Effector memory CD8-positive, alpha-beta T cell (primary cell): ENCODE measurements at regions not wholly inside any gene's neighbourhood (a gene's known extent, or its start where the extent isn't known, plus 50 kb on each side); places are given as distances from the start of the nearest gene placed in this dataset.

Experiments
- ATAC-seq: fragments of 150-1000 bp; cut with Tn5 transposase; replicated peaks from 2 replicates; pipeline ENCODE4 v1.10.0; 2021; ENCODE audit warnings: mild to moderate bottlenecking, moderate library complexity
- DNase-seq, 3 experiments: peaks; one replicate each; pipeline ENCODE4 v3.0.0; 2021
- H3K27ac Mint-ChIP-seq, 2 donors: one replicate each; pipeline ENCODE4 v1.8.0; 2022; ENCODE audit warnings: mild to moderate bottlenecking in 2 of 2, mixed read lengths in 2 of 2, moderate library complexity in 2 of 2
- H3K27me3 Mint-ChIP-seq, 2 donors: one replicate each; pipeline ENCODE4 v1.8.0; 2022; ENCODE audit warnings: mixed read lengths in 2 of 2
- H3K36me3 Mint-ChIP-seq: one replicate; pipeline ENCODE4 v1.8.0; 2022; ENCODE audit warnings: mild to moderate bottlenecking, moderate library complexity, mixed read lengths; ENCODE audit not compliant: insufficient read depth
- H3K4me1 Mint-ChIP-seq, 2 donors: one replicate each; pipeline ENCODE4 v1.8.0; 2022; ENCODE audit warnings: low read depth in 2 of 2, mixed read lengths in 2 of 2
- H3K4me3 Mint-ChIP-seq, 2 donors: one replicate each; pipeline ENCODE4 v1.8.0; 2022; ENCODE audit warnings: mild to moderate bottlenecking in 2 of 2, mixed read lengths in 2 of 2, moderate library complexity in 2 of 2
- H3K9me3 Mint-ChIP-seq, 2 donors: one replicate each; pipeline ENCODE4 v1.8.0; 2022; ENCODE audit warnings: mixed read lengths in 2 of 2

DNA sequence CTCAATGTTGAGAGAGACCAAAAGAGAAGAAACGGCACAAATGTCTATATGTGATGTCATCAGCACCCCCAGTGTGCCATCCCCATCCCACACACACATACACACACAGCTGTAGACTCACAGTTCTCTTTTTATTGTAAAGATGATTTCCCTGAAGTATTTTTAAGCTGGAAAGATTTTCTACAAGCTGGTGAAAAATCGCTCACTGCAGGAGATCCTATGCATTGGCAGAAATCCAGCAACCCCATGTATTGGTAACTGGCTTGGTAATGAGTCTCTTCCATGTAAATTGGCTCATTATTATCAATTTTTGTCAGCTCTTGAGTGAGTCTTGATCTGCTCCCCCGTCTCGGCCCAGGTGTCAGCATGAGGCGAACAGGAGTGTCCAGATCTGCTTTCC, 107.1 kb upstream of the UQCRFS1 start:
- Mint-ChIP-seq H3K27me3 (peaks cover 13 to 72% of the 10 kb centered on the region in 2 donors), H3K36me3 (peaks cover 2% of the 10 kb centered on the region), H3K4me3 (no peak overlapping the region), H3K4me1 (no peaks in the 10 kb centered on the region), H3K9me3 (no peaks in the 10 kb centered on the region), H3K27ac (no peak overlapping the region)
- ATAC-seq (no peak), DNase-seq (no peak)

DNA sequence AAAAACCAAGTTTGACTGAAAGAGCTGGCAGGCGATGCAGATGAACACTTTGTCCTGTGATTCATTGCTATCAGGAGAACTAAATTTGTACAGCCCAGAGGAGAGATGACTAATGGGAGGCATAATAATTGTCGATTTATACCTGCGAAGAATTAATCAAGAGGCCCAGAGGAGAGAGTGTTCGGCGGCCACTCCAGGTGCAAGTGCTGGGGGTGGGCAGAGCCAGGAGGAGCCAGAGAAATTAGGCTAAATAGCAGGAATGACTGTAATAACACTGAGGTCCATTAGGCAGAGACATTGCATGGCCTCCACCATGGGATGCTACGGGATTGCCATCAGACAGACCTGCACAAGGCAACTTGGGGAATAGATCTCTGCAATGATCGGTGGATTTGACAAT, 107.7 kb upstream of the UQCRFS1 start:
- H3K4me1 Mint-ChIP-seq = no peaks in the 10 kb centered on the region
- H3K36me3 Mint-ChIP-seq = peaks cover 2% of the 10 kb centered on the region
- H3K27ac Mint-ChIP-seq = no peak overlapping the region
- H3K4me3 Mint-ChIP-seq = no peak overlapping the region
- ATAC-seq = no peak
- H3K9me3 Mint-ChIP-seq = no peaks in the 10 kb centered on the region
- H3K27me3 Mint-ChIP-seq = peaks cover 13 to 67% of the 10 kb centered on the region in 2 donors
- no peak for DNase-seq

DNA sequence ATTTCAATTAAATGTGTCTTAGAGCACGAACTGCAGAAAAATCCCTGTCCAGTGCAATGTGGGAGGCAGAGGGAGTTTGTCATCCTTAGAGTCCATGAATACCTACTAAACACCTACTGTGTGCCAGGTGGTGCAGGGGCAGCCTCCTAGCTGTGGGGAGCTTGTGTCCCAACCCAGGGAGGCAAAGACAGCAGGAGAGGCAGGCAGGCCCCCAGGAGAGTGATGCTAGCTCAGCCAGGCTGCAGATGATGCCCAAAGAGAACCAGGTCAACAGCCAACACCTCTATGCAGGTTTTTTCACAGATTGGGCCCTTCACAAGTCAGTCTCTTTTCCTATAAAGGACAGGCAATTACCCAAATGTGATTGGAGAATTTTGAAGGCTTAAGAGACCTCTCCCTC, 108.2 kb upstream of the UQCRFS1 start:
- H3K4me1 Mint-ChIP-seq = no peaks in the 10 kb centered on the region
- no peak for DNase-seq
- H3K27me3 Mint-ChIP-seq = peaks cover 13 to 68% of the 10 kb centered on the region in 2 donors
- peaks cover 2% of the 10 kb centered on the region for H3K36me3 Mint-ChIP-seq
- no peak overlapping the region for H3K4me3 Mint-ChIP-seq
- no peaks in the 10 kb centered on the region for H3K9me3 Mint-ChIP-seq
- ATAC-seq = no peak
- no peak overlapping the region for H3K27ac Mint-ChIP-seq

GRCh38 chr19:29323021-29323430, 110.1 kb upstream of the UQCRFS1 start:
- Mint-ChIP-seq H3K27ac (no peak overlapping the region), H3K27me3 (peaks cover 13 to 68% of the 10 kb centered on the region in 2 donors), H3K9me3 (peaks cover 0 to 7% of the 10 kb centered on the region in 2 donors), H3K4me1 (no peaks in the 10 kb centered on the region), H3K4me3 (no peak overlapping the region), H3K36me3 (peaks cover 2% of the 10 kb centered on the region)
- ATAC-seq = no peak
- DNase-seq = no peak

GRCh38 chr19:29323440-29324290, 110.7 kb upstream of the UQCRFS1 start:
- no peak for ATAC-seq
- Mint-ChIP-seq H3K4me1 (no peaks in the 10 kb centered on the region), H3K9me3 (peaks cover 0 to 9% of the 10 kb centered on the region in 2 donors), H3K4me3 (no peak overlapping the region), H3K27me3 (peaks cover 9 to 68% of the 10 kb centered on the region in 2 donors), H3K36me3 (peaks cover 2% of the 10 kb centered on the region), H3K27ac (no peak overlapping the region)
- DNase-seq = no peak

- peaks cover 2 to 9% of the 10 kb centered on the region in 2 donors for H3K9me3 Mint-ChIP-seq
- no peak for ATAC-seq
- peaks cover 2% of the 10 kb centered on the region for H3K36me3 Mint-ChIP-seq
- no peaks in the 10 kb centered on the region for H3K4me1 Mint-ChIP-seq
- H3K4me3 Mint-ChIP-seq = no peak overlapping the region
- no peak overlapping the region for H3K27ac Mint-ChIP-seq
- no peak for DNase-seq
- peaks cover 5 to 68% of the 10 kb centered on the region in 2 donors for H3K27me3 Mint-ChIP-seq
Measured at GRCh38 chr19:29324291-29324680, 111.3 kb upstream of the UQCRFS1 start.

- Mint-ChIP-seq H3K27me3 (peaks cover 5 to 68% of the 10 kb centered on the region in 2 donors), H3K36me3 (peaks cover 2% of the 10 kb centered on the region), H3K4me1 (no peaks in the 10 kb centered on the region), H3K27ac (no peak overlapping the region), H3K9me3 (peaks cover 2 to 9% of the 10 kb centered on the region in 2 donors), H3K4me3 (no peak overlapping the region)
- DNase-seq = no peak
- no peak for ATAC-seq
Measured at GRCh38 chr19:29324717-29325116, 111.8 kb upstream of the UQCRFS1 start.

- H3K27me3 Mint-ChIP-seq = peaks cover 3 to 62% of the 10 kb centered on the region in 2 donors
- no peak for DNase-seq
- no peak overlapping the region for H3K27ac Mint-ChIP-seq
- peaks cover 2% of the 10 kb centered on the region for H3K36me3 Mint-ChIP-seq
- peaks cover 2 to 9% of the 10 kb centered on the region in 2 donors for H3K9me3 Mint-ChIP-seq
- no peak overlapping the region for H3K4me3 Mint-ChIP-seq
- ATAC-seq = no peak
- H3K4me1 Mint-ChIP-seq = no peaks in the 10 kb centered on the region
Measured at GRCh38 chr19:29325241-29325975, 112.5 kb upstream of the UQCRFS1 start.

DNA sequence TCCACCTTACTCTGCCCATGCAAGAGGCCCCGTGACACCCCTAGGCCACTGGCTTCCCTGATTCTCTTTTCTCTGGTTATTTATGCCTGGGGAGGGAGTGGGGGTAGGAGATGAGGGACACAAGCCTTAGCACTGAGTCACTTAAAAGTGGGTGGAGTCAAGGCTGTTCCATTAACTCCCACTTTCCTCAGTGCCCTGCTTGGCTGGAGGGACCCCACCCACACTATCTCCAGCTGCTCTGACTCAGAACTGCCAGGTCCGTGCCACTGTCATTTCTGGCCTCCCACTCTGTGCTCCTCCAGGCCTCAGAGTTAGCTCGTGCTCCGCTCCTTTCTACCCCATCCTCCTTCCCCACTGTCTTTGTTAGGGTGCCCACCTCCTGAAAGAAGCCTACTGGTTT, 113.4 kb upstream of the UQCRFS1 start:
- DNase-seq (no peak), ATAC-seq (no peak)
- Mint-ChIP-seq H3K36me3 (peaks cover 2% of the 10 kb centered on the region), H3K4me1 (no peaks in the 10 kb centered on the region), H3K9me3 (peaks cover 2 to 9% of the 10 kb centered on the region in 2 donors), H3K27me3 (peaks cover 4 to 64% of the 10 kb centered on the region in 2 donors), H3K27ac (no peak overlapping the region), H3K4me3 (no peak overlapping the region)

DNA sequence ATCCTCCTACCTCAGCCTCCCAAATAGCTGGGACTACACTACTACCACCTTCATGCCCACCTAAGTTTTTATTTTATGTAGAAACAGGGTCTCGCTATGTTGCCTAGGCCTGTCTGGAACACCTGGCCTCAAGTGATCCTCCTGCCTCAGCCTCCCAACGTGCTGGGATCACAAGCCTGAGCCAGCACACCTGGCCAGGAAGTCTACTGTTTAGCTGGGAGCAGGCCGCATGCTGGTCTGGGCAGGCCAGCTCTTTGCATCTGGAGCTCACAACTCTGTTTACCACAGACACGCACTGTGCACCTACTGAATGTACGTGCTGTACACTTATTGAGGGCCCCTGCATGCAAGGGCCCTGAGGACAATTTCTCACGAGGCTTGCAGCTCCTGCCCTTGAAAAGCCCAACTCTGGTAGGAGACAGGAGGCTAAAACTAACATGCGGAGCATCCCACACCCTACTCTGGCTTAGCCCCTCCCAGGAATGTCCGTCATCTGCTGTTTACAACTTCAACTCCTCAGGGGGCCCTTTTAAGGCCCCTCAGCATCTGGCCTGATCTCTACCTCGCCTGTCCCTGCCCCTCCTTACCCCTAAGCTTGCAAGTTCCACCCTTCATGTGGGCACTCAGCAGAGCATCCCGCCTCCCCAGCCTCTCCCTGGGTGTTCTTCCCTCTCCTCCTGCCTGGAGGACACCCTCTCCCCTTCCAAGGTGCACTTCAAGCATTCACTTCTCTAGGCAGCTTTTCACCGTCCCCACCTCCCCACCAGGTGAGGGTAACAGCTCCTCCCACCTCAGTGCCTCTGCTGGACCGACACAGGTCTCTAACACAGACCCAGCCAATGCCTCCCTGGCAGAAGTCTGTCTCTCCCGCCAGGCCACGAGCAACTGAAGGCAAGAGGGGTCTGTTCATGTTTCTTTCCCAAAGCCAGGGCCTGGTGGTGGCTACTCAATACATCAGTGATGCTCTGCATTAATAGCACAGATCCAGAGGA, 114.2 kb upstream of the UQCRFS1 start:
- no peak overlapping the region for H3K27ac Mint-ChIP-seq
- H3K36me3 Mint-ChIP-seq = peaks cover 2% of the 10 kb centered on the region
- H3K4me1 Mint-ChIP-seq = no peaks in the 10 kb centered on the region
- ATAC-seq (no peak), DNase-seq (no peak)
- H3K4me3 Mint-ChIP-seq = no peak overlapping the region
- H3K27me3 Mint-ChIP-seq = peaks cover 4 to 66% of the 10 kb centered on the region in 2 donors
- H3K9me3 Mint-ChIP-seq = peaks cover 2 to 9% of the 10 kb centered on the region in 2 donors

DNA sequence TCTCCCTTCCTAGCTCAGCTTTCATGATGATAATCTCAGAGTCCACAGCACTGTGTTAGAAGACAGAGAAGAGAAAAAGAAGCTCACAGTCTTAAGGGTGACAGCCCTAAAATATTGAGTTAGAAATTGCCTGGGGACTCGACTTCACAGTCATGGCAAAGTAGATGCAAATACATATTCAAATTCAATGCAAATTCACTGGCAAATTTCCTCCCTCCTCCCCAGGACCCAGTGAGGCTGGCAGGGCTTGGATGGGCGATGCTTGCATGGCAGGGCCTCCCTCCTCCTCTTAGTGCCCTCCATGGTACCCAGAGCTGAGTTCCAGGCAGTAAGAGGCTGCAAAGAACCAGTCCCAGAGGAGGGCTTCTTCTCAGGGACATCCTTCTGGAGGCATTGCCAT, 115.6 kb upstream of the UQCRFS1 start:
- Mint-ChIP-seq H3K27ac (no peak overlapping the region), H3K9me3 (peaks cover 2 to 9% of the 10 kb centered on the region in 2 donors), H3K36me3 (no peaks in the 10 kb centered on the region), H3K4me1 (no peaks in the 10 kb centered on the region), H3K27me3 (peaks cover 9 to 59% of the 10 kb centered on the region in 2 donors), H3K4me3 (no peak overlapping the region)
- DNase-seq = no peak
- no peak for ATAC-seq

GRCh38 chr19:29329460-29330134, 116.6 kb upstream of the UQCRFS1 start:
- ATAC-seq (no peak), DNase-seq (no peak)
- Mint-ChIP-seq H3K36me3 (no peaks in the 10 kb centered on the region), H3K4me1 (no peaks in the 10 kb centered on the region), H3K27ac (no peak overlapping the region), H3K4me3 (no peak overlapping the region), H3K9me3 (peaks cover 2 to 9% of the 10 kb centered on the region in 2 donors), H3K27me3 (peaks cover 10 to 58% of the 10 kb centered on the region in 2 donors)
